Stimulated activated CD8-positive, alpha-beta memory T cell treated with anti-CD3 and anti-CD28 coated beads, Interleukin-4, amount 100 ng/mL, for 24 hours (primary cell): ENCODE measurements at regions not wholly inside any gene's neighbourhood (a gene's known extent, or its start where the extent isn't known, plus 50 kb on each side); places are given as distances from the start of the nearest gene placed in this dataset.
"Not testable (repeated sequence)": the region's sequence is repeated elsewhere in the genome, so short reads cannot be mapped to it uniquely, and the experiment has no call there.

Source experiments
- DNase-seq: peaks from one replicate; pipeline ENCODE4 v3.0.0-alpha.2; 2020; ENCODE audit warnings: low read depth

DNA sequence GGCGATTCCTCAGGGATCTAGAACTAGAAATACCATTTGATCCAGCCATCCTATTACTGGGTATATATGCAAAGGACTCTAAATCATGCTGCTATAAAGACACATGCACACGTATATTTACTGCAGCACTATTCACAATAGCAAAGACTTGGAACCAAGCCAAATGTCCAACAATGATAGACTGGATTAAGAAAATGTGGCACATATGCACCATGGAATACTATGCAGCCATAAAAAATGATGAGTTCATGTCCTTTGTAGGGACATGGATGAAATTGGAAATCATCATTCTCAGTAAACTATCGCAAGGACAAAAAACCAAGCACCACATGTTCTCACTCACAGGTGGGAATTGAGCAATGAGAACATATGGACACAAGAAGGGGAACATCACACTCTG, 93.1 kb upstream of the NT5E start:
- DNase-seq: not testable (repeated sequence)

- DNase-seq: no peak
Observed at GRCh38 chr6:85355816-85356215, 94.1 kb upstream of the NT5E start.

DNA sequence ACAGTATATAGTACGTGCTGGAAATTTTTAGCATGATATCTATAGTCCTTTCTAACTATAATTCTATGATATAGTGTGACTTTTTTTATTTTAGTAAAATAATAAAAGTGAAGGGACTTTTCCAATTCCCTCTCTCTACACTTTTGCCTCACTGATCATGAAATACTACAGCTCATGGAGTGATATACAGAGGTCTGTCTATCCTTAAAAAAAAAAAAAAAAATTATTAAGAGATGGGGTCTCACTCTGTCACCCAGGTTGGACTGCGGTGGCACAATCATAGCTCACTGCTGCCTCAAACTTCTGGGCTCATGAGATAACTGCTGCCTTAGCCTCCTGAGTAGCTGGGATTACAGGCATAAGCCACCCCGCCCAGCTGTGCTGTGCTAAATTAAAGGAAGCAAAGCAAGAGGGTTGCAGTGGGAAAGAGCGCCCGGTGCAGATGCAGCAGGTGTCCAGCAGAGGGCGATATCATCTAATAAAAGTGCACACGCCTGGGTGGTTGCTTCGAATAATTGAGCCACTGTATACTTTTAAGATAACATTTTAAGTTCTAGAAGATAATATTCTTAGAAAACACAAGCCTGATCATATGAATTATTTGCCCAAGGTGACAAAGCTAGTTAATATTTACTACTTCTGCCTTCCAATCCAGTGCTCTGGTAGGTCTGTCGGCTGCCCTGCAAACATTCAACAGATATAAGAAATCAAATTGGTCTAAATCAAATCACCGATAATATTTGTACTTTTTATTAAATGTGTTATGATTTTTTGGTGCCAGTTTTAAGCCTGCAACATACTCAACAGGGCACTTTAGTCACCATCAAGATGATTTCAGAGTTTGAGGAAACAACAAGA, 94.9 kb upstream of the NT5E start:
- peak; percentile 37 for DNase-seq

GRCh38 chr6:85353012-85353411, 96.9 kb upstream of the NT5E start:
- no peak for DNase-seq

- DNase-seq: no peak
Observed at GRCh38 chr6:85348643-85349042, 101.2 kb upstream of the NT5E start.

DNA sequence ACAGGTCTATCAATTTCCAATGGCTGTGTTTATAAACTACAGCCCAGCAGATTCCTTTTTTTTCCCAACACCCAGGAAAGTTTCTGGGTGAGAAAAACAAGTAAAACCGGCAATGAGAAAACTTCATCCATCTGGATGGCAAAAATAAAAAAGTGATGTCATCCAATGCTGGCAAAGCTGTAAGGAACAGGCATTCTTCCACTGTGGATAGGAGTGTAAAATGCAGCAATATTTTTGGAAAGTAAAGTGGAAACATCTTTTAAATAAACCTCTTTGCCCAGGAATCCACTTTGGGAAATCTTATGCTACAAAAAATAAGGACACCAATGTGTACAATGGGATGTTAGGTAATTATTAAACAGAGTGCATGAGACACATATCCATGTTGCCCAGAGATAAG, 102.1 kb upstream of the NT5E start:
- DNase-seq: no peak

- DNase-seq: no peak
Observed at GRCh38 chr6:85346196-85346595, 103.7 kb upstream of the NT5E start.

DNA sequence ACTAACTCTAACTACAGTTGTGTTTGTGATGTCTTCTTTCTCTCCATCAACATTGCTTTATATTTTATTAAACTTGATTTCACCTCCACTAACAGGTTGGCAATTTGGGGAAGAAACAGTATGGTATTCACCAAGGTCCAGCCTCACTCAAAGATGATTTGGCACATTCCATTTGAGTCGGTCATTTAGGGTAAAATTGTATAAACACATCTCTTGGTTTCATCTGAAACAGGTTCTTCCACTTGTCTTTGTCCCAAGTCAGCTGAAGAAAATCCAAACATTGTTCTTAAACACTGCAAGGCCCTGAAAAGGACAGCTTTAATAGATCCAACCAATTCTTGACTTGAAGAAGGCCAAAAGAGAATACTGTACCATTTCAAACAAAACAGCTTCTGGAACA, 104.9 kb upstream of the NT5E start:
- no peak for DNase-seq

- DNase-seq: no peak
Observed at GRCh38 chr6:85343428-85343827, 106.5 kb upstream of the NT5E start.

DNA sequence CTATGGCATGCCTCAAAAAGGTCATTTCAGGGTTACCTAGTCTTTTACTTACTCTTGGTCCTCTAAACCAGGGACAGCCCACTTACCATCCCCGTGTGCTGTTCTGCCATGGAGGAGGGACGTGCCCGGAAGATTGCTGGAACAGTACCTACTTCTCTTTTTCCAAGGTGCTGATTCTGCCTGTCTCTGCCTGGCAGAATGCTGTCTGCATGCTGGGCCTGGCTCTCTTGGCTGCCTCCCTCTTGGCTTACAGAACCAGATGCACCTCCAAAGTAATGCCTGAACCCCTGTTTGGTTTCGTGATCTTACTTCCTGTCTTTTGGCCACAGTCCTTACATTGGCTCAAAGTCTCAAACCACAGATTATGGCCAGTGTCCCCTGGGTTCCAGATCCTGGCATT, 120.7 kb upstream of the NT5E start:
- DNase-seq: no peak

DNA sequence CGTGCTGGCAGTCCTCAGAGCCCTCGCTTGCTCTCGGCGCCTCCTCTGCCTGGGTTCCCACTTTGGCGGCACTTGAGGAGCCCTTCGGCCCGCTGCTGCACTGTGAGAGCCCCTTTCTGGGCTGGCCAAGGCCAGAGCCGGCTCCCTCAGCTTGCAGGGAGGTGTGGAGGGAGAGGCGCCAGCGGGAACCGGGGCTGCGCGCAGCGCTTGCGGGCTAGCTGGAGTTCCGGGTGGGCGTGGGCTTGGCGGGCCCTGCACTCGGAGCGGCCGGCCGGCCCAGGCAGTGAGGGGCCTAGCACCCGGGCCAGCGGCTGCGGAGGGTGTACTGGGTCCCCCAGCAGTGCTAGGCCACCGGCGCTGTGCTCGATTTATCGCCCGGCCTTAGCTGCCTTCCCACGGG, 124.1 kb upstream of the NT5E start:
- not testable (repeated sequence) for DNase-seq

DNA sequence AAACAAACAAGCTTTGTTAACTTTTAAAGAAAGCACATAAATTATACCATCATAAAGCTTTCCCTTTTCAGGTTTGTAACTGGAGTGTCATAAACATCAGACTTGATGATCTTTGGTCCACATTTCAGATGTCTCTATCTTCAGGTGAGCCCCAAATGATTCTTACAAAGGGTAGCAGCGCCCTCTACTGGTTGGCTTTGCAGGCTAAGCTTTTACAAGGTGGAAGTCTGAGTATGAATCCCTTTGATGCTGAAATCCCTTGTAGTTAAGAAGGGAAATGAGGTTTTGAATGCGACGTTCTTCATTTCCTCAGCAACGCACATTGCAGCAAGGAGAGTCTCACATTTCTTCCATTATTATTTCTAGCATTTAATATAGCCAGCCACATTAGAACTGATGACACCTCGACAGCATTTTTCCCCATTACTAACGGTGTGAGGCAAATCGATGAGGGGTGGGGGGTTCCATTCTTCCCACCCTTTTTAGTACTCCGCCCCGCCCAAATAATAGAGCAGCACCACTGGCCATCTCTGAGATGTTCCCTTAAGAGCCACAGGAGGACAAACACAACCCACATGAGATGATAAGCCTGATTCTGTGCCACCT, 126.3 kb upstream of the NT5E start:
- DNase-seq: peak; percentile 57

DNA sequence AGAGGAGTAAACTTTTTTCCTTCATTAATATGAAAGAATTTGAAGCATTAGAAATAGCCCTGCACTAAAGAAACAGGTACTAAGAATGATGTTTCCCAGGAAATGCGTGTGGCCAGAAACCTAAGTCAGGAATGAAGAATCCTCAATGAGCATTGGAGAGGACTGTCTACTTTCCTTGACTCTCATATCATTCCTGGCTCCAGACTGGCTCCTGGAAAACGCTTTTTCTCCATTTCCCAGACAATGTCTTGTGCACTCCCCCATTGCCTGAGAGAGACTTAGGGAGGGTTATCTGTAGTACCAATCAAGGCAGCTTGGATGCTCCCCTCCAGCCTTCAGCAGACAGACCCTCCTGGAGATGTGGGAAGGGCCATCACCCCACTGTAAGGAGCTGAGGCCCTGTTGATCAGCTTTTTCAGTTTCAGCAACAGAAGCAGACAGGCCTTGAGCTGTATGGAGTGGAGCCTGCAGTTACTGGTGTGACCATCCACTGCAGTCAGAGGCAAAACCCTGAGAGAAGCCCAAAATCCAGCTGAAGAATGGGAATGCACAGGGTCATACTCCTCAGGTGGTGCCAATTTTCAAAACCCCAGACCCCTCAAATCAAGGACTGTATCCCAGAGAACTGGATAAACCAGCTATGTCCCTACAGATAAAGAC, 127.3 kb upstream of the NT5E start:
- no peak for DNase-seq

DNA sequence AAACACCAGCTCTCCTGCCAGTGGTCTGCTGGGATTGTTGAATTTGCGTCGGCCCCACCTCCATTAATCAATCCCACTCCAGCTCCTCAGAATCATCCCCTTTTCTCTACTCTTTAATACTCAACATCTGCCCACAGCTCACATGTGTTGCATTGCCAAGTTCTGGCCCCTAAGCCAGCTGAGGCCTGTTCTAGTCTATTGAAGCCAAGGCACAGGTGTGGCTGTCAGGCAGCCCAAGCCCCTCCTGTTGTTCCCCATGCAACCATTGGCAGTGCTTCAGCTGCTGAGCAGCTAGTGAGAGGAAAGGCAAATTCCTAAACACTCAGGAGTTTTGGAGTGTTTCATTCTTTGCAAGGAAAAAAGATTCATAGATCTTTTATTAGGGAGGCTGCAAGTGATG, 128.0 kb upstream of the NT5E start:
- DNase-seq: no peak

- DNase-seq: no peak
Observed at GRCh38 chr6:85314586-85314985, 135.3 kb upstream of the NT5E start.

GRCh38 chr6:85300581-85300980, 149.3 kb upstream of the NT5E start:
- no peak for DNase-seq

DNA sequence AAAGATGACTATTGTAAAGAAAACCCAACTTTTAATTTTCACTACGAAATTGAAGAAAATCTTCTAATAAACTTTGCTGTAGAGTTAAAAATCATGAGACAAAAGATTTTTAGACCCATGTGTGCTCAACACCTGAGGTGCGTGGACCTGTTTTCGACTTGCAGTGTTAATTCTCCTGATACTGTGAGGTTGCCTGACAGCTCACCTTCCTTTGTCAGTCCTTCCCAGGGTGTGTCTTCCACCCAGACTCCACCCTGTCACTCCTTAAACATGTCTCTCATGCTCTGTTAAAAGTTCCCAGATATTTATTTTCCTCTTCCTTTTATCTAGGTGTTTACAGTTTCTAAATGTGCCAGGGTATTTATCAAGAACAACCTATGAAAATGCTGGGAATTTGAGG, 151.3 kb upstream of the NT5E start:
- no peak for DNase-seq

GRCh38 chr6:85291326-85291725, 158.6 kb upstream of the NT5E start:
- no peak for DNase-seq

DNA sequence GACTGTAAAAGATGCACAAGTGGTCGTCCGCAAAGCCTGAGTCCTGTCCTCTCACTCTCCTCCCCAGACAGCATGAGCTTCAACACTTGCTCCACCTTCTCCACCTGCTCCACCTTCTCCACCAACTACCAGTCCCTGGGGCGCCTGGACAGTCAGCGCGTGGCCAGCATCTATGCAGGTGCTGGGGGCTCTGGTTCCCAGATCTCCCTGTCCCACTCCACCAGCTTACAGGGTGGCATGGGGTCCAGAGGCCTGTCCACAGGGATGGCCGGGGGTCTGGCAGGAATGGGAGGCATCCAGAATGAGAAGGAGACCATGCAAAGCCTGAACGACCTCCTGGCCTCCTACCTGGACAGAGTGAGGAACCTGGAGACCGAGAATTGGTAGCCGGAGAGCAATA, 162.2 kb upstream of the NT5E start:
- DNase-seq: no peak

DNA sequence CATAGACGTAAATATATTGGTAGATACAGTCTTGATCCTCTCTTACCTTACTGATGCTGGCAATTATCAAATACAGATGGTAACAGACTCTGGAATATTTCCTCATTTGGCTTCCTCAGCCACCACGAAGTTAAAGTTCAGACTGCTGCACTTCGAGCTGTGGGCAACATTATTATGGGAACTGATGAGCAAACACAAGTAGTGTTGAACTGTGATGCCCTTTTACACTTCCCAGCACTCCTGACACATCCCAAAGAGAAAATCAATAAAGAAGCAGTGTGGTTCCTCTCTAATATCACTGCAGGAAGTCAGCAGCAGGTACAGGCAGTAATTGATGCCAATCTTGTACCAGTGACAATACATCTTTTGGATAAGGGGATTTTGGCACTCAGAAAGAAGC, 162.7 kb upstream of the NT5E start:
- no peak for DNase-seq

DNA sequence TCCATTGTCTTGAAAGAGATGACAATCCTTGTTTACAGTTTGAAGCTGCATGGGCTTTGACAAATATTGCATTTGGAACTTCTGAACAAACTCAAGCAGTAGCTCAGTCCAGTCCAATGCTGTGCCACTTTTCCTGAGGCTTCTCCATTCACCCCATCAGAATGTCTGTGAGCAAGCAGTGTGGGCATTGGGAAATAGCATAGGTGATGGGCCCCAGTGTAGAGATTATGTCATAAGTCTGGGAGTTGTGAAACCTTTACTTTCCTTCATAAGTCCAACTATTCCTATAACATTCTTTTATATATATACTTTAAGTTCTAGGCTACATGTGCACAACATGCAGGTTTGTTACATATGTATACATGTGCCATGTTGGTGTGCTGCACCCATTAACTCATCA, 163.4 kb upstream of the NT5E start:
- DNase-seq: not testable (repeated sequence)

GRCh38 chr6:85285934-85286333, 163.9 kb upstream of the NT5E start:
- no peak for DNase-seq

- no peak for DNase-seq
Observed at GRCh38 chr6:85285114-85285513, 164.8 kb upstream of the NT5E start.
